Peyer's patch (tissue), 4 donors: ENCODE measurements at regions not wholly inside any gene's neighbourhood (a gene's known extent, or its start where the extent isn't known, plus 50 kb on each side); places are given as distances from the start of the nearest gene placed in this dataset.

Source experiments
- CTCF ChIP-seq, 6 experiments: fragments of 450-650 bp in 4 of 6; fragments of 200-600 bp in 2 of 6; sonication (generic) in 1 of 6; IDR thresholded peaks; one replicate each; pipeline ENCODE4 v1.5.1; 2017 to 2019; ENCODE audit warnings: antibody characterized with exemption in 6 of 6, mild to moderate bottlenecking in 3 of 6, moderate library complexity in 1 of 6
- POLR2A ChIP-seq, 2 donors: fragments of 450-650 bp; IDR thresholded peaks; one replicate each; pipeline ENCODE4 v1.5.1; 2017; ENCODE audit warnings: antibody characterized with exemption in 2 of 2, mild to moderate bottlenecking in 2 of 2, moderate library complexity in 2 of 2

- TF ChIP-seq CTCF (IDR thresholded peaks at IDR 0.05) (no peak), POLR2A (IDR thresholded peaks at IDR 0.05) (no peak)
These were observed 108.1 kb downstream of the MYCN start for GRCh38 chr2:16048466-16048865.
